H9 (cell line): ENCODE measurements at regions not wholly inside any gene's neighbourhood (a gene's known extent, or its start where the extent isn't known, plus 50 kb on each side); places are given as distances from the start of the nearest gene placed in this dataset.

ENCODE experiments used
- DNase-seq: peaks from one replicate; pipeline ENCODE4 v3.0.0-alpha.2; 2017
- H2AFZ ChIP-seq: one replicate; pipeline ENCODE4 v1.6.1; 2013; ENCODE audit warnings: mild to moderate bottlenecking, low read length, control low read depth, moderate library complexity
- H2AK5ac ChIP-seq: 2 replicates; pipeline ENCODE4 v1.6.1; 2013; ENCODE audit warnings: low read length, control low read depth, mixed read lengths; ENCODE audit not compliant: insufficient read length
- H2BK120ac ChIP-seq: one replicate; pipeline ENCODE4 v1.6.1; 2013; ENCODE audit warnings: low read depth, mild to moderate bottlenecking, low read length, control low read depth, inconsistent platforms; ENCODE audit not compliant: poor library complexity, severe bottlenecking
- H2BK12ac ChIP-seq: 2 replicates; pipeline ENCODE4 v1.6.1; 2013; ENCODE audit warnings: low read length, control low read depth, mixed read lengths, low read depth; ENCODE audit not compliant: insufficient read length
- H2BK15ac ChIP-seq: 2 replicates; pipeline ENCODE4 v1.6.1; 2013; ENCODE audit warnings: low read depth, low read length, control low read depth
- H2BK20ac ChIP-seq: one replicate; pipeline ENCODE4 v1.6.1; 2013; ENCODE audit warnings: low read depth, mild to moderate bottlenecking, low read length, control low read depth, inconsistent platforms; ENCODE audit not compliant: poor library complexity, severe bottlenecking
- H2BK5ac ChIP-seq: 2 replicates; pipeline ENCODE4 v1.6.1; 2013; ENCODE audit warnings: low read length, control low read depth, mixed read lengths; ENCODE audit not compliant: insufficient read length
- H3K14ac ChIP-seq: 2 replicates; pipeline ENCODE4 v1.6.1; 2013; ENCODE audit warnings: low read length, control low read depth; ENCODE audit not compliant: insufficient read depth
- H3K18ac ChIP-seq: 2 replicates; pipeline ENCODE4 v1.6.1; 2013; ENCODE audit warnings: low read depth, mild to moderate bottlenecking, mixed read lengths, low read length, control low read depth; ENCODE audit not compliant: insufficient read length
- H3K23ac ChIP-seq: 2 replicates; pipeline ENCODE4 v1.6.1; 2013; ENCODE audit warnings: low read length, control low read depth, mixed read lengths, low read depth; ENCODE audit not compliant: insufficient read length
- H3K23me2 ChIP-seq: 2 replicates; pipeline ENCODE4 v1.6.1; 2013; ENCODE audit warnings: low read depth, mild to moderate bottlenecking, mixed read lengths, low read length, control low read depth; ENCODE audit not compliant: insufficient read length, poor library complexity, severe bottlenecking
- H3K27ac ChIP-seq: 2 replicates; pipeline ENCODE4 v1.5.1; 2013; ENCODE audit warnings: low read length, control low read depth, mixed read lengths, low read depth; ENCODE audit not compliant: insufficient read length
- H3K27me3 ChIP-seq: 2 replicates; pipeline ENCODE4 v1.6.1; 2013; ENCODE audit warnings: low read length, control low read depth, inconsistent platforms; ENCODE audit not compliant: insufficient read depth
- H3K4ac ChIP-seq: 2 replicates; pipeline ENCODE4 v1.6.1; 2013; ENCODE audit warnings: low read depth, mild to moderate bottlenecking, control low read depth, inconsistent platforms, low read length, moderate library complexity
- H3K4me1 ChIP-seq: 2 replicates; pipeline ENCODE4 v1.6.1; 2013; ENCODE audit warnings: low read length, control low read depth, inconsistent platforms; ENCODE audit not compliant: insufficient read depth
- H3K4me2 ChIP-seq: 2 replicates; pipeline ENCODE4 v1.6.1; 2013; ENCODE audit warnings: low read length, control low read depth, mixed read lengths; ENCODE audit not compliant: insufficient read length, insufficient read depth
- H3K56ac ChIP-seq: 2 replicates; pipeline ENCODE4 v1.6.1; 2013; ENCODE audit warnings: low read depth, mild to moderate bottlenecking, mixed read lengths, low read length, control low read depth; ENCODE audit not compliant: insufficient read length
- H3K79me1 ChIP-seq: 2 replicates; pipeline ENCODE4 v1.6.1; 2013; ENCODE audit warnings: low read depth, mild to moderate bottlenecking, moderate library complexity, low read length, control low read depth, inconsistent platforms; ENCODE audit not compliant: insufficient read depth, poor library complexity, severe bottlenecking
- H3K79me2 ChIP-seq: 2 replicates; pipeline ENCODE4 v1.6.1; 2013; ENCODE audit warnings: low read length, control low read depth, inconsistent platforms; ENCODE audit not compliant: insufficient read depth
- H3K9ac ChIP-seq: 2 replicates; pipeline ENCODE4 v1.6.1; 2013; ENCODE audit warnings: low read length, control low read depth, mixed read lengths; ENCODE audit not compliant: insufficient read length; ENCODE audit errors: extremely low read depth
- H3K9me3 ChIP-seq: one replicate; pipeline ENCODE4 v1.6.1; 2013; ENCODE audit warnings: low read depth, low read length, inconsistent platforms; ENCODE audit not compliant: control insufficient read depth
- H3T11ph ChIP-seq: one replicate; pipeline ENCODE4 v1.6.1; 2013; ENCODE audit warnings: mild to moderate bottlenecking, low read length, control low read depth, inconsistent platforms
- H4K20me1 ChIP-seq: one replicate; pipeline ENCODE4 v1.6.1; 2013; ENCODE audit not compliant: control insufficient read depth, insufficient read length, insufficient read depth
- H4K5ac ChIP-seq: 2 replicates; pipeline ENCODE4 v1.6.1; 2013; ENCODE audit warnings: low read depth, mild to moderate bottlenecking, mixed read lengths, low read length, control low read depth; ENCODE audit not compliant: insufficient read length
- H4K8ac ChIP-seq: replicated peaks from 2 replicates; pipeline ENCODE4 v1.6.1; 2013; ENCODE audit warnings: low read length, control low read depth, mixed read lengths, low read depth; ENCODE audit not compliant: insufficient read length
- H4K91ac ChIP-seq: 2 replicates; pipeline ENCODE4 v1.6.1; 2013; ENCODE audit warnings: low read depth, mild to moderate bottlenecking, moderate library complexity, mixed read lengths, low read length, control low read depth; ENCODE audit not compliant: insufficient read length
- H3K27ac Mint-ChIP-seq, 3 experiments: 2 replicates in 2 of 3; 3 replicates in 1 of 3; pipeline ENCODE4 v1.8.0; 2020 to 2021; ENCODE audit warnings: mixed read lengths in 3 of 3, mild to moderate bottlenecking in 1 of 3, moderate library complexity in 1 of 3
- H3K27me3 Mint-ChIP-seq: 2 replicates; pipeline ENCODE4 v1.8.0; 2021; ENCODE audit warnings: low read depth, mild to moderate bottlenecking, moderate library complexity, mixed read lengths
- H3K36me3 Mint-ChIP-seq, 3 experiments: 2 replicates in 2 of 3; 3 replicates in 1 of 3; pipeline ENCODE4 v1.8.0; 2020 to 2021; ENCODE audit warnings: low read depth in 3 of 3, mixed read lengths in 3 of 3; ENCODE audit not compliant: insufficient read depth in 1 of 3
- H3K4me1 Mint-ChIP-seq, 2 experiments: 2 replicates each; pipeline ENCODE4 v1.8.0; 2020; ENCODE audit warnings: mixed read lengths in 2 of 2
- H3K4me3 Mint-ChIP-seq, 2 experiments: 2 replicates in 1 of 2; 3 replicates in 1 of 2; pipeline ENCODE4 v1.8.0; 2020 to 2021; ENCODE audit warnings: mild to moderate bottlenecking in 2 of 2, mixed read lengths in 2 of 2, moderate library complexity in 1 of 2
- H3K9me3 Mint-ChIP-seq, 2 experiments: 2 replicates in 1 of 2; 3 replicates in 1 of 2; pipeline ENCODE4 v1.8.0; 2020; ENCODE audit warnings: mild to moderate bottlenecking in 2 of 2, mixed read lengths in 2 of 2, moderate library complexity in 1 of 2
- WGBS: extraction: QIAGEN DNeasy Blood & Tissue Kit; methylation state at CpG from one replicate; pipeline ENCODE4 v1.1.7; 2013; ENCODE audit warnings: missing lambda C conversion rate, low lambda C conversion rate, mixed read lengths; ENCODE audit not compliant: insufficient read length; ENCODE audit errors: extremely low coverage; 5-methylcytosine and 5-hydroxymethylcytosine counted together
- TF ChIP-seq, protein P1 (sequence below): fragments of 200-600 bp; sonication (generic); conservative IDR thresholded peaks from 3 replicates; pipeline ENCODE4 v1.8.0; 2021; ENCODE audit warnings: antibody characterized with exemption, mild to moderate bottlenecking

DNA sequence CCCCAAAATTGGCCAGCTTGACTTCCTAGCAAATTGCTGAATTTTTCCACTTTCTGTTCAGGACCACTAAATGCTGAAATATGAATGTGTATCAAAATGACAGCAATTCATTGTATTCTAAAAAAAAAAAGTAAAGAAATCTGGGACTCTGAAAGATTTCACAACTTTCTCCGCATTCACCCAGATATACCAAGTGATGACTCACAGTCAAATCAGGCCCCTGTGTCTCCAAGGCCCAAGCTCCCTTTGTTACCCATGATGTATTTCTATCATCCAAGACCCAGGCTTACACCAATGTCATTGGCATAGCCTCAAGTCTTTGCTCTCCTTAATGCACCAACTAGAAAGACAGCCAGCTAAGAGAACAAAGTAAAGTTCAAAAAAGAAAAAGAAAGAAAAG, 493.9 kb downstream of the NTRK2 start:
- Histone ChIP-seq H3K56ac (no peak overlapping the region), H2BK5ac (no peak overlapping the region), H3K27me3 (no peaks in the 10 kb centered on the region), H3K4ac (no peak overlapping the region), H4K8ac (no peak overlapping the region), H2AFZ (no peak overlapping the region), H3K14ac (no peak overlapping the region), H3K79me2 (no peaks in the 10 kb centered on the region), H3K9ac (no peak overlapping the region), H2BK20ac (no peak overlapping the region), H3K23me2 (no peaks in the 10 kb centered on the region), H3K18ac (no peak overlapping the region), H2BK120ac (no peak overlapping the region), H2AK5ac (no peak overlapping the region), H3K4me1 (peaks cover 2% of the 10 kb centered on the region; the same call in 1 of the 2 replicates), H3K23ac (no peak overlapping the region), H4K5ac (no peak overlapping the region), H2BK15ac (no peak overlapping the region), H3K79me1 (no peaks in the 10 kb centered on the region), H4K20me1 (no peaks in the 10 kb centered on the region), H4K91ac (no peak overlapping the region), H3K9me3 (no peaks in the 10 kb centered on the region), H3K27ac (no peak overlapping the region), H3K4me2 (no peak overlapping the region), H2BK12ac (no peak overlapping the region), H3T11ph (no peak overlapping the region)
- Mint-ChIP-seq H3K27me3 (no peaks in the 10 kb centered on the region), H3K4me3 (no peak overlapping the region), H3K9me3 (peaks cover 4 to 9% of the 10 kb centered on the region in 2 experiments; a peak in 4 of 5 replicates), H3K27ac (no peak overlapping the region), H3K36me3 (no peaks in the 10 kb centered on the region; a peak in 2 of 7 replicates), H3K4me1 (peaks cover 10 to 13% of the 10 kb centered on the region in 2 experiments)
- no CpG with 5 or more reads among the region's 1 CpG for WGBS
- TF ChIP-seq, protein P1, sequence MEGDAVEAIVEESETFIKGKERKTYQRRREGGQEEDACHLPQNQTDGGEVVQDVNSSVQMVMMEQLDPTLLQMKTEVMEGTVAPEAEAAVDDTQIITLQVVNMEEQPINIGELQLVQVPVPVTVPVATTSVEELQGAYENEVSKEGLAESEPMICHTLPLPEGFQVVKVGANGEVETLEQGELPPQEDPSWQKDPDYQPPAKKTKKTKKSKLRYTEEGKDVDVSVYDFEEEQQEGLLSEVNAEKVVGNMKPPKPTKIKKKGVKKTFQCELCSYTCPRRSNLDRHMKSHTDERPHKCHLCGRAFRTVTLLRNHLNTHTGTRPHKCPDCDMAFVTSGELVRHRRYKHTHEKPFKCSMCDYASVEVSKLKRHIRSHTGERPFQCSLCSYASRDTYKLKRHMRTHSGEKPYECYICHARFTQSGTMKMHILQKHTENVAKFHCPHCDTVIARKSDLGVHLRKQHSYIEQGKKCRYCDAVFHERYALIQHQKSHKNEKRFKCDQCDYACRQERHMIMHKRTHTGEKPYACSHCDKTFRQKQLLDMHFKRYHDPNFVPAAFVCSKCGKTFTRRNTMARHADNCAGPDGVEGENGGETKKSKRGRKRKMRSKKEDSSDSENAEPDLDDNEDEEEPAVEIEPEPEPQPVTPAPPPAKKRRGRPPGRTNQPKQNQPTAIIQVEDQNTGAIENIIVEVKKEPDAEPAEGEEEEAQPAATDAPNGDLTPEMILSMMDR: no peak
- DNase-seq: no peak
